Adrenal gland (tissue), 9 donors: ENCODE measurements at regions not wholly inside any gene's neighbourhood (a gene's known extent, or its start where the extent isn't known, plus 50 kb on each side); places are given as distances from the start of the nearest gene placed in this dataset.

ENCODE experiments used
- DNase-seq, 7 donors: peaks; one replicate each; pipeline ENCODE4 v3.0.0-alpha.2; 2019 to 2020
- H3K27ac ChIP-seq, 5 donors: fragments of 200-600 bp; sonication (generic) in 4 of 5; 1 replicate in 3 of 5; 2 replicates in 2 of 5; pipeline versions ENCODE4 v1.5.1 to v1.8.0; 2016 to 2020; ENCODE audit warnings: mild to moderate bottlenecking in 1 of 5
- H3K27me3 ChIP-seq: fragments of 200-600 bp; 2 replicates; pipeline ENCODE4 v1.8.0; 2021
- H3K36me3 ChIP-seq, 2 donors: fragments of 200-600 bp; replicated peaks in 1 of 2; 1 replicate in 1 of 2; 2 replicates in 1 of 2; pipeline versions ENCODE4 v1.5.1 to v1.8.0; 2018 to 2022
- H3K4me1 ChIP-seq, 2 donors: fragments of 200-600 bp; replicated peaks in 1 of 2; 1 replicate in 1 of 2; 2 replicates in 1 of 2; pipeline versions ENCODE4 v1.5.1 to v1.8.0; 2018 to 2021
- H3K4me3 ChIP-seq, 4 donors: fragments of 200-600 bp; sonication (generic) in 3 of 4; one replicate each; pipeline ENCODE4 v1.5.1; 2016 to 2018
- H3K9me3 ChIP-seq, 3 donors: fragments of 200-600 bp; sonication (generic) in 1 of 3; replicated peaks in 1 of 3; 1 replicate in 2 of 3; 2 replicates in 1 of 3; pipeline versions ENCODE4 v1.5.1 to v1.8.0; 2016 to 2021
- CTCF ChIP-seq, 6 experiments: fragments of 450-650 bp in 4 of 6; fragments of 200-600 bp in 2 of 6; sonication (generic) in 1 of 6; IDR thresholded peaks; 1 replicate in 5 of 6; 2 replicates in 1 of 6; pipeline versions ENCODE4 v1.5.1 to v1.8.0; 2016 to 2021; ENCODE audit warnings: antibody characterized with exemption in 6 of 6, mild to moderate bottlenecking in 2 of 6, moderate library complexity in 1 of 6
- POLR2A ChIP-seq, 2 donors: fragments of 450-650 bp; IDR thresholded peaks; one replicate each; pipeline ENCODE4 v1.6.1; 2017; ENCODE audit warnings: antibody characterized with exemption in 2 of 2, mild to moderate bottlenecking in 2 of 2, moderate library complexity in 1 of 2
- WGBS, 4 donors: extraction: QIAGEN DNeasy Blood & Tissue Kit in 2 of 4; methylation state at CpG; one replicate each; pipeline versions ENCODE4 v1.1.5 to v1.1.7; 2013 to 2017; 5-methylcytosine and 5-hydroxymethylcytosine counted together
- intact Hi-C, 2 donors: fragments of 100-400 bp; cut with DNase I; formaldehyde crosslinking; loops; one replicate each; pipeline versions ENCODE4 v1.14.1 to v1.15.0; 2022 to 2023
- donor health status: healthy with polysubstance abuse.
- donor health status: Bipolar disorder and iron deficiency.
- donor health status: DM: yes; HTN: yes; CAD: no.
- donor health status: DM: no; HTN: no; CAD: no.
- donor health status: DM: no; HTN: no; CAD: no.

- H3K4me1 ChIP-seq = no peaks in the 10 kb centered on the region
- no peak overlapping the region for H3K27ac ChIP-seq
- DNase-seq = no peak
- H3K9me3 ChIP-seq = no peaks in the 10 kb centered on the region
- no peak overlapping the region for H3K4me3 ChIP-seq
- intact Hi-C loops = no loop called here
- 81 to 95% (median 87%) methylated on average over 4 of the region's 4 CpGs for WGBS, 4 donors
- no peaks in the 10 kb centered on the region for H3K36me3 ChIP-seq
- H3K27me3 ChIP-seq = peaks cover 2% of the 10 kb centered on the region
- TF ChIP-seq POLR2A (IDR thresholded peaks at IDR 0.05) (no peak), CTCF (IDR thresholded peaks at IDR 0.05) (no peak)
These were observed 53.1 kb upstream of the ELF5 start for GRCh38 chr11:34566736-34567135.

- Histone ChIP-seq H3K36me3 (no peaks in the 10 kb centered on the region), H3K4me1 (no peaks in the 10 kb centered on the region), H3K27ac (no peak overlapping the region), H3K9me3 (no peaks in the 10 kb centered on the region), H3K4me3 (no peak overlapping the region), H3K27me3 (peaks cover 2% of the 10 kb centered on the region)
- 79 to 92% (median 83%) methylated on average over 4 of the region's 4 CpGs for WGBS, 4 donors
- TF ChIP-seq POLR2A (IDR thresholded peaks at IDR 0.05) (no peak), CTCF (IDR thresholded peaks at IDR 0.05) (no peak)
- no peak for DNase-seq
- intact Hi-C loops = no loop called here
These were observed 53.2 kb upstream of the EHF start for GRCh38 chr11:34567733-34568132.

GRCh38 chr11:34570584-34570983, 50.3 kb upstream of the EHF start:
- no peak overlapping the region for H3K4me3 ChIP-seq
- WGBS, 4 donors = 76 to 86% (median 81%) methylated on average over 5 of the region's 5 CpGs
- no peak overlapping the region for H3K27ac ChIP-seq
- H3K27me3 ChIP-seq = peaks cover 13% of the 10 kb centered on the region
- intact Hi-C loops = no loop called here
- DNase-seq = peak in 1 of 7 donors; percentile 73
- no peaks in the 10 kb centered on the region for H3K4me1 ChIP-seq
- TF ChIP-seq CTCF (IDR thresholded peaks at IDR 0.05) = no peak
- no peak for TF ChIP-seq POLR2A (IDR thresholded peaks at IDR 0.05)
- H3K9me3 ChIP-seq = no peaks in the 10 kb centered on the region
- H3K36me3 ChIP-seq = no peaks in the 10 kb centered on the region
